B cell (primary cell): ENCODE measurements at regions not wholly inside any gene's neighbourhood (a gene's known extent, or its start where the extent isn't known, plus 50 kb on each side); places are given as distances from the start of the nearest gene placed in this dataset.

ENCODE experiments used
- CTCF ChIP-seq: fragments of 200-600 bp; IDR thresholded peaks from one replicate; pipeline ENCODE4 v1.8.0; 2022; ENCODE audit warnings: antibody characterized with exemption, mild to moderate bottlenecking
- EZH2 ChIP-seq: IDR thresholded peaks from 2 replicates; pipeline ENCODE4 v1.6.1; 2012; ENCODE audit warnings: borderline replicate concordance, low read depth, mild to moderate bottlenecking, moderate library complexity, low read length; ENCODE audit not compliant: insufficient read depth, poor library complexity, severe bottlenecking

- TF ChIP-seq CTCF = no peak
- no peak for TF ChIP-seq EZH2
Measured at GRCh38 chr6:27062755-27063154, 184.7 kb upstream of the PRSS16 start.
